ENCODE measurements at regions not wholly inside any gene's neighbourhood (a gene's known extent, or its start where the extent isn't known, plus 50 kb on each side); places are given as distances from the start of the nearest gene placed in this dataset.

GRCh38 chr15:69510556-69510955 lies 57.9 kb downstream of the RPLP1 start:
- Histone ChIP-seq H3K27ac (ENCODE audit: insufficient read depth, low read length) (no peak overlapping the region), H3K27me3 (ENCODE audit: control insufficient read depth, insufficient read depth, low read length) (no peaks in the 10 kb centered on the region), H3K4me1 (ENCODE audit: control insufficient read depth, extremely low read depth, insufficient read depth, low read length) (no peaks in the 10 kb centered on the region), H3K4me2 (ENCODE audit: extremely low read depth, insufficient read depth, low read length) (no peak overlapping the region), H3K9me3 (ENCODE audit: control insufficient read depth, insufficient read depth, low read depth, low read length) (no peaks in the 10 kb centered on the region), H2AFZ (ENCODE audit: low read length) (no peak overlapping the region), H4K20me1 (ENCODE audit: control insufficient read depth, extremely low read depth, insufficient read depth, low read length) (no peaks in the 10 kb centered on the region), H3K36me3 (ENCODE audit: control insufficient read depth, insufficient read depth, low read length) (no peaks in the 10 kb centered on the region), H3K4me3 (replicated peaks in 1 of 4; ENCODE audit: control extremely low read depth in 1 of 4, insufficient read depth in 1 of 4, low read depth in 3 of 4, low read length in 4 of 4) (no peak overlapping the region), H3K9ac (ENCODE audit: insufficient read depth, low read length) (no peak overlapping the region), H3K79me2 (ENCODE audit: control insufficient read depth, insufficient read depth, low read length) (no peaks in the 10 kb centered on the region)
- DNase-seq (ENCODE audit: low read depth in 2 of 2) = no peak
- TF ChIP-seq EZH2 (IDR thresholded peaks at IDR 0.05; ENCODE audit: low read length, missing control alignments) (no peak), CTCF (conservative IDR thresholded peaks at IDR 0.05 in 1 of 2, IDR thresholded peaks at IDR 0.05 in 1 of 2; ENCODE audit: low read depth in 1 of 2, low read length in 2 of 2) (no peak)

GRCh38 chr15:69511015-69511414 lies 58.4 kb downstream of the RPLP1 start:
- Histone ChIP-seq H4K20me1 (ENCODE audit: control insufficient read depth, extremely low read depth, insufficient read depth, low read length) (no peaks in the 10 kb centered on the region), H3K27ac (ENCODE audit: insufficient read depth, low read length) (no peak overlapping the region), H3K79me2 (ENCODE audit: control insufficient read depth, insufficient read depth, low read length) (no peaks in the 10 kb centered on the region), H2AFZ (ENCODE audit: low read length) (no peak overlapping the region), H3K27me3 (ENCODE audit: control insufficient read depth, insufficient read depth, low read length) (no peaks in the 10 kb centered on the region), H3K9ac (ENCODE audit: insufficient read depth, low read length) (no peak overlapping the region), H3K9me3 (ENCODE audit: control insufficient read depth, insufficient read depth, low read depth, low read length) (no peaks in the 10 kb centered on the region), H3K4me2 (ENCODE audit: extremely low read depth, insufficient read depth, low read length) (no peak overlapping the region), H3K4me1 (ENCODE audit: control insufficient read depth, extremely low read depth, insufficient read depth, low read length) (no peaks in the 10 kb centered on the region), H3K36me3 (ENCODE audit: control insufficient read depth, insufficient read depth, low read length) (no peaks in the 10 kb centered on the region), H3K4me3 (replicated peaks in 1 of 4; ENCODE audit: control extremely low read depth in 1 of 4, insufficient read depth in 1 of 4, low read depth in 3 of 4, low read length in 4 of 4) (no peak overlapping the region)
- no peak for DNase-seq (ENCODE audit: low read depth in 2 of 2)
- TF ChIP-seq CTCF (conservative IDR thresholded peaks at IDR 0.05 in 1 of 2, IDR thresholded peaks at IDR 0.05 in 1 of 2; ENCODE audit: low read depth in 1 of 2, low read length in 2 of 2) = no peak
- TF ChIP-seq EZH2 (IDR thresholded peaks at IDR 0.05; ENCODE audit: low read length, missing control alignments) = no peak

GRCh38 chr15:69511716-69512340 lies 59.2 kb downstream of the RPLP1 start:
- Histone ChIP-seq H3K4me3 (replicated peaks in 1 of 4; ENCODE audit: control extremely low read depth in 1 of 4, insufficient read depth in 1 of 4, low read depth in 3 of 4, low read length in 4 of 4) (no peak overlapping the region), H3K9ac (ENCODE audit: insufficient read depth, low read length) (no peak overlapping the region), H4K20me1 (ENCODE audit: control insufficient read depth, extremely low read depth, insufficient read depth, low read length) (no peaks in the 10 kb centered on the region), H2AFZ (ENCODE audit: low read length) (no peak overlapping the region), H3K9me3 (ENCODE audit: control insufficient read depth, insufficient read depth, low read depth, low read length) (no peaks in the 10 kb centered on the region), H3K4me2 (ENCODE audit: extremely low read depth, insufficient read depth, low read length) (no peak overlapping the region), H3K79me2 (ENCODE audit: control insufficient read depth, insufficient read depth, low read length) (no peaks in the 10 kb centered on the region), H3K4me1 (ENCODE audit: control insufficient read depth, extremely low read depth, insufficient read depth, low read length) (no peaks in the 10 kb centered on the region), H3K36me3 (ENCODE audit: control insufficient read depth, insufficient read depth, low read length) (no peaks in the 10 kb centered on the region), H3K27me3 (ENCODE audit: control insufficient read depth, insufficient read depth, low read length) (no peaks in the 10 kb centered on the region), H3K27ac (ENCODE audit: insufficient read depth, low read length) (no peak overlapping the region)
- no peak for DNase-seq (ENCODE audit: low read depth in 2 of 2)
- no peak for TF ChIP-seq EZH2 (IDR thresholded peaks at IDR 0.05; ENCODE audit: low read length, missing control alignments)
- no peak for TF ChIP-seq CTCF (conservative IDR thresholded peaks at IDR 0.05 in 1 of 2, IDR thresholded peaks at IDR 0.05 in 1 of 2; ENCODE audit: low read depth in 1 of 2, low read length in 2 of 2)
